Type B pancreatic cell (in vitro differentiated cells): ENCODE measurements at regions not wholly inside any gene's neighbourhood (a gene's known extent, or its start where the extent isn't known, plus 50 kb on each side); places are given as distances from the start of the nearest gene placed in this dataset.

ENCODE experiments used
- DNase-seq: peaks from one replicate; pipeline ENCODE4 v3.0.0; 2021; ENCODE audit warnings: mixed read lengths; ENCODE audit not compliant: unreplicated experiment; ENCODE audit errors: extremely low spot score
- H3K27ac Mint-ChIP-seq: 2 replicates; pipeline ENCODE4 v1.8.0; 2021; ENCODE audit warnings: mild to moderate bottlenecking, mixed read lengths
- H3K27me3 Mint-ChIP-seq: 2 replicates; pipeline ENCODE4 v1.8.0; 2021; ENCODE audit warnings: mixed read lengths
- H3K36me3 Mint-ChIP-seq: 2 replicates; pipeline ENCODE4 v1.8.0; 2021; ENCODE audit warnings: mixed read lengths
- H3K4me1 Mint-ChIP-seq: one replicate; pipeline ENCODE4 v1.8.0; 2021; ENCODE audit warnings: mixed read lengths; ENCODE audit not compliant: unreplicated experiment
- H3K4me3 Mint-ChIP-seq: 2 replicates; pipeline ENCODE4 v1.8.0; 2021; ENCODE audit warnings: mild to moderate bottlenecking, mixed read lengths
- H3K9me3 Mint-ChIP-seq: 2 replicates; pipeline ENCODE4 v1.8.0; 2021; ENCODE audit warnings: mixed read lengths
- TF ChIP-seq, protein P1 (sequence below): fragments of 200-600 bp; sonication (generic); conservative IDR thresholded peaks from 2 replicates; pipeline ENCODE4 v1.5.0; 2021; ENCODE audit warnings: antibody characterized with exemption, mild to moderate bottlenecking

DNA sequence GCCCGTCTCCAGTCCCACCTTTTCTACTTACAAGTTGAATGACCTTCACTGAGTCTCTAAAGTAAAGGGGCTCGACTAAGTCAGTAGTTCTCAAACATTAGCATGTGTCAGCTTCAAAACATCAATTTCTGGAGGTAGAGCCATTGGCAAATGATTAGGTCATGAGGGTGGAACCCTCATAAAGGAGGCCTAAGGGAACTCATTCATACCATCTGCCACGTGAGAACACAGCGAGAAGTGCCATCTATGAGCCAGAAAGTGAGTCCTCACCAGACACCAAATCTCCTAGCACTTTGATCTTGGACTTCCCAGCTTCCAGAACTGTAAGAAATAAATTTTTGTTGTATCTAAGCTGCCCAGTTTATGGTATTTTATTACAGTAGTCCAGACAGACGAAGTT is 129.8 kb downstream of the MEX3B start:
- Mint-ChIP-seq H3K9me3 (peaks cover 15% of the 10 kb centered on the region), H3K36me3 (peaks cover 4% of the 10 kb centered on the region)

DNA sequence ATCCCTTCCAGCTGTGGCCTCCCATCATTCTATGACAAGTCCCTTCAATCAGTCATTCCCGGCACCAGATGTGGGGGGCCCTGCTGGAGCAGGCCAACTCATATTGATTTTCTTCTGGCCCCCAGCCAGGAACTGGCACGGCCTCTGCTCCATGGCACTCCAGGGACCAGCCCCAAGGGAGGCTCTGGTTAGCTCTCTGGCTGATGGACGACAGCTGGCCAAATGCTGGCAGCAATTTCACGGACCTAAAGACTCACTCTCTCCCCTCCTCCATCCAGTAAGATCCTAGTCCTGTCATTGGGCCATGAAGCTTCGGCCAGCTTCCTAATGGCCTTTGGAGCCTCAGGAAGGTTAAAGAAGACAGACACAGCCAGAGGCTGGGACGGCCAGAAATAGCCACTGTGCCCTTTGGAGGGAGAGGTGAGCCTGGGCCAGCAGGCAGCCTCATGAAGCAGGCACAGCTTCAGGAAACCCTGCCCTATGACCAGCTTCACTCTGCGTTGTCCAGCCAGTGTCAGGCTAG is 131.0 kb downstream of the MEX3B start:
- H3K36me3 Mint-ChIP-seq: peaks cover 4% of the 10 kb centered on the region
- peak overlapping the region; percentile 13 for H3K27ac Mint-ChIP-seq
- no peak for DNase-seq
- H3K9me3 Mint-ChIP-seq: peaks cover 6% of the 10 kb centered on the region
- no peaks in the 10 kb centered on the region for H3K27me3 Mint-ChIP-seq
- TF ChIP-seq, protein P1, sequence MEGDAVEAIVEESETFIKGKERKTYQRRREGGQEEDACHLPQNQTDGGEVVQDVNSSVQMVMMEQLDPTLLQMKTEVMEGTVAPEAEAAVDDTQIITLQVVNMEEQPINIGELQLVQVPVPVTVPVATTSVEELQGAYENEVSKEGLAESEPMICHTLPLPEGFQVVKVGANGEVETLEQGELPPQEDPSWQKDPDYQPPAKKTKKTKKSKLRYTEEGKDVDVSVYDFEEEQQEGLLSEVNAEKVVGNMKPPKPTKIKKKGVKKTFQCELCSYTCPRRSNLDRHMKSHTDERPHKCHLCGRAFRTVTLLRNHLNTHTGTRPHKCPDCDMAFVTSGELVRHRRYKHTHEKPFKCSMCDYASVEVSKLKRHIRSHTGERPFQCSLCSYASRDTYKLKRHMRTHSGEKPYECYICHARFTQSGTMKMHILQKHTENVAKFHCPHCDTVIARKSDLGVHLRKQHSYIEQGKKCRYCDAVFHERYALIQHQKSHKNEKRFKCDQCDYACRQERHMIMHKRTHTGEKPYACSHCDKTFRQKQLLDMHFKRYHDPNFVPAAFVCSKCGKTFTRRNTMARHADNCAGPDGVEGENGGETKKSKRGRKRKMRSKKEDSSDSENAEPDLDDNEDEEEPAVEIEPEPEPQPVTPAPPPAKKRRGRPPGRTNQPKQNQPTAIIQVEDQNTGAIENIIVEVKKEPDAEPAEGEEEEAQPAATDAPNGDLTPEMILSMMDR: no peak
- no peak overlapping the region for H3K4me3 Mint-ChIP-seq
- H3K4me1 Mint-ChIP-seq: peaks cover 7% of the 10 kb centered on the region

More for the DNA sequence above, 129.8 kb downstream of the MEX3B start:
- Mint-ChIP-seq H3K27me3 (no peaks in the 10 kb centered on the region), H3K4me3 (no peak overlapping the region), H3K4me1 (peaks cover 7% of the 10 kb centered on the region), H3K27ac (no peak overlapping the region)
- TF ChIP-seq, protein P1: no peak
- DNase-seq: no peak

DNA sequence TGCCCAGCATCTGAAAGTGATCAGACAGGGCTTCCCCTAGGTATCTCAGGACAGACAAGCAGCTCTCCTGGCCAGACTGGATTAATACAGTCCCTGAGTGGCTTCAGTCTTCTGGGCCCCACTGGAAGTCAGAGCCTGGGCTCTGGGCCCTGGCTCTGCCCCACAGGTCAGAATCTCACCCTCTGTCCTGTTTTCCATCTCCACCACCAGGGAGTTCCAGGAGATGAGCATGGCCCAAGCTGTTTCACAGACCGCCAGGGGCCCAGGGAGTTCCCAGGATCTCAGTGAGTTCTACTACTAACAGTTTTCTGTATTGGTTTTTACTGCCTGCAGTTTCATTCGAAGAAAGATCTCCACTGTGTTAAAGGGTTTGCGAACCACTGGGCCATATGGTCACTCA is 131.5 kb downstream of the MEX3B start:
- Mint-ChIP-seq H3K9me3 (peaks cover 6% of the 10 kb centered on the region), H3K4me3 (no peak overlapping the region), H3K4me1 (peaks cover 7% of the 10 kb centered on the region), H3K36me3 (peaks cover 4% of the 10 kb centered on the region), H3K27me3 (no peaks in the 10 kb centered on the region), H3K27ac (no peak overlapping the region)
- TF ChIP-seq, protein P1: no peak
- DNase-seq: no peak

DNA sequence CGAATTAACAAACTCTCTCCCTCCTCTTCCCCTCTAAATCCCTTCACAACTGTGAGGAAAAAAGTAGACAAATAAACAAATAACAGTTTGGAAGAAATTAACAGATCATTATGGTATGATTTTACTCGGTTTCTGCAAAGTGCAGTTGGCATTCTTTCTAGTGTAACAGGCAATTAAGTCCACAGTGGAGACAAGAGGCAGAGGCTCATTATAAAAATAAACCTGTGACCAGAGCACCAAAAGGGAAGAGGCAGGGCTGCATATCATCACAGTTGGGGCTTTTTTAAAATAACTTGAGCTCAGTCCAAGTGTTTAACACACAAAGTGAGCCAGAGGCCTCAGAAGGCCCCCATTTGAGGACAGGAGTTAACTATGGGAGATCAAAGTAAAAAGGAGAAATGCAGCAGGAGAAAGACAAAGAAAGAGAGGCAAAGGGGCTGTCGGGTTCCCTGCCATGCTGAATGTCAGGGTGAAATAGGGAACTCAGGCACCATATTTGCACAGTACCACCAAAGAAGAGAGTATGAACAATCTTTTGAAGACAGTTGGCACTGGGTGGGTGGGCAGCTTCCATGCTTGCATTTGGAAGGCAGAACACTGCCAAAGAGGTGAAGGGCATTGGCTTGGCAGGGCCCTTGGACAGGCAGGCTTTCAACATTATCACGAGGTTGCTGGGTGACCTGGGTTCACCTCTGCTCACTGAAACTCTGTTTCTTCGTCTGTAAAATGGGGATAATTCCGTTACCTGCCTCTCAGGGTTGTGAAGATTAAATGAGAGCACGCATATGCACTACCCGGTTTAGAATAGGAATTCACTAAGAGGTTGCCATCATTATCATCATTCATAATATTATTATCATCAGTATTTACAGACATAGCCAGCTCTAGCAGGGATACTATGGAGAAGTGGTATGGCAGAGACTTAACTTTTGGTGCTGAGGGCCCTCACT is 134.5 kb downstream of the MEX3B start:
- Mint-ChIP-seq H3K4me3 (no peak overlapping the region), H3K27ac (no peak overlapping the region), H3K4me1 (peaks cover 15% of the 10 kb centered on the region), H3K27me3 (no peaks in the 10 kb centered on the region), H3K36me3 (no peaks in the 10 kb centered on the region), H3K9me3 (peaks cover 4% of the 10 kb centered on the region)
- DNase-seq: no peak
- TF ChIP-seq, protein P1: no peak

DNA sequence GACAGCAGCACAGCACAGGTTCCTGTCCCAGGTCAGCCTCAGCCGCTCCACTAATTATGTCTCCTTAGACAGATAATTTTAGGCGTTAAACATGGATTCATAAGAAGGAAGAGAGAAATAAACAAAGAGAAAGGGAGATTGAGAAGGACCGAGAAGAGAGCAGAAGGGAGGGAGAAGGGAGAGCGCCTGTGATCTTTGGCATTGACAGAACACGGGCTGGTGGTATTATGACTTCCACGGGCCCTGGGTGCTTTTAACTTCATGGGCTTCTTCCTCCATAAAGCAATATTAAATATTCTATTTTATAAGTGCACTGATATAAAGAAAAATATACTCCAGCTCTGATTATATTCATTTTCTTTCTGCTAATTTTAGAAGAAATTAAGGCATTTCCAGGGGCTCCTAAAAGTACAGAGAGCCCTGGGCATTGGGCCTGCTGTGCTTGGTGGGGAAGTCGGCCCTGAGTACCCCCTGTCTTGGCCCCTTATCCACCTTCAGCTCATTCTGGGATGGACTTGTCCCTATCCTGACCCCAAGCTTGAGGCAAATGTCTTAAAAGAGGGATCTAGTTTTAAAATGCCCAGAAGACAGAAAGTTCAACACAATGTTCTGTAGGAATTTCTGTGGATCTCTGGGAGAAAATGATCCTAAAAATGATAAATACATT is 135.3 kb downstream of the MEX3B start:
- no peak for DNase-seq
- TF ChIP-seq, protein P1: no peak
- Mint-ChIP-seq H3K4me1 (peaks cover 15% of the 10 kb centered on the region), H3K36me3 (no peaks in the 10 kb centered on the region), H3K27me3 (no peaks in the 10 kb centered on the region), H3K9me3 (peaks cover 4% of the 10 kb centered on the region), H3K4me3 (no peak overlapping the region), H3K27ac (no peak overlapping the region)
